Gastroesophageal sphincter (tissue), 4 donors: ENCODE measurements at regions not wholly inside any gene's neighbourhood (a gene's known extent, or its start where the extent isn't known, plus 50 kb on each side); places are given as distances from the start of the nearest gene placed in this dataset.

Experiments
- ATAC-seq: fragments of 150-250 bp; one replicate; pipeline ENCODE4 v1.9.1; 2016; ENCODE audit warnings: mild to moderate bottlenecking, moderate library complexity
- H3K27ac ChIP-seq, 4 donors: fragments of 200-600 bp; sonication (generic) in 3 of 4; 1 replicate in 3 of 4; 2 replicates in 1 of 4; pipeline ENCODE4 v1.5.1; 2016 to 2019
- H3K27me3 ChIP-seq: fragments of 200-600 bp; sonication (generic); one replicate; pipeline ENCODE4 v1.5.1; 2019
- H3K36me3 ChIP-seq, 2 donors: fragments of 200-600 bp; sonication (generic); one replicate each; pipeline ENCODE4 v1.5.1; 2019; ENCODE audit warnings: control low read depth in 1 of 2
- H3K4me1 ChIP-seq, 3 donors: fragments of 200-600 bp; sonication (generic); 1 replicate in 2 of 3; 2 replicates in 1 of 3; pipeline ENCODE4 v1.5.1; 2016 to 2019; ENCODE audit warnings: control low read depth in 2 of 3
- H3K4me3 ChIP-seq, 2 donors: fragments of 200-600 bp; sonication (generic); one replicate each; pipeline ENCODE4 v1.5.1; 2019; ENCODE audit warnings: mild to moderate bottlenecking in 1 of 2, moderate library complexity in 1 of 2
- H3K9me3 ChIP-seq, 3 donors: fragments of 200-600 bp; sonication (generic); one replicate each; pipeline ENCODE4 v1.5.1; 2017 to 2019; ENCODE audit warnings: control low read depth in 2 of 3
- EP300 ChIP-seq: sonication (generic); formaldehyde crosslinking; IDR thresholded peaks from one replicate; pipeline ENCODE4 v1.6.1; 2017; ENCODE audit warnings: antibody characterized with exemption, mild to moderate bottlenecking
- POLR2A ChIP-seq, 2 donors: fragments of 450-650 bp; IDR thresholded peaks; one replicate each; pipeline ENCODE4 v1.6.1; 2017; ENCODE audit warnings: antibody characterized with exemption in 2 of 2, mild to moderate bottlenecking in 2 of 2, moderate library complexity in 1 of 2
- POLR2AphosphoS5 ChIP-seq: sonication (generic); formaldehyde crosslinking; IDR thresholded peaks from one replicate; pipeline ENCODE4 v1.6.1; 2017; ENCODE audit warnings: antibody characterized with exemption
- WGBS, 2 donors: methylation state at CpG; one replicate each; pipeline ENCODE4 v1.1.5; 2018; ENCODE audit warnings: low coverage in 1 of 2; 5-methylcytosine and 5-hydroxymethylcytosine counted together
- TF ChIP-seq, protein P1 (sequence below), 4 experiments: fragments of 200-600 bp in 2 of 4; fragments of 450-650 bp in 2 of 4; sonication (generic) in 1 of 4; IDR thresholded peaks; one replicate each; pipeline ENCODE4 v1.5.1; 2017 to 2019; ENCODE audit warnings: antibody characterized with exemption in 4 of 4, mild to moderate bottlenecking in 2 of 4, moderate library complexity in 2 of 4

DNA sequence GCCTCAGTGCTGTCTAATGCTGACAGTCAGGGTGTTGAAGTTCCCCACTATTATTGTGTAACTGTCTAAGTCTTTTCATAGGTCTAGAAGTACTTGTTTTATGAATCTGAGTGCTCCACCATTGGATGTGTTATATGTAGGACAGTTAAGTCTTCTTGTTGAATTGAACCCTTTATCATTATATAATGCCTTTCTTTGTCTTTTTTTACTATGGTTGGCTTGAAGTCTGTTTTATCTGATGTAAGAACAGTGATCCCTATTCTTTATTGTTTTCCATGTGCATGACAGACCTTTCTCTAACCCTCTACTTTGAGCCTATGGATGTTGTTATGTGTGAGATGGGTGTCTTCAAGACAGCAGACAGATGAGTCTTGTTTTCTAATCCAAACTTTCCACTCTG lies 107.8 kb upstream of the C11orf58 start:
- no peak for ATAC-seq
- Histone ChIP-seq H3K9me3 (peaks cover 0 to 36% (median 0%) of the 10 kb centered on the region in 3 donors), H3K4me3 (no peak overlapping the region), H3K27ac (no peak overlapping the region), H3K36me3 (no peaks in the 10 kb centered on the region), H3K4me1 (no peaks in the 10 kb centered on the region), H3K27me3 (peaks cover 5% of the 10 kb centered on the region)
- TF ChIP-seq POLR2AphosphoS5 (no peak), EP300 (no peak), POLR2A (IDR thresholded peaks at IDR 0.05) (no peak)
- TF ChIP-seq, protein P1, sequence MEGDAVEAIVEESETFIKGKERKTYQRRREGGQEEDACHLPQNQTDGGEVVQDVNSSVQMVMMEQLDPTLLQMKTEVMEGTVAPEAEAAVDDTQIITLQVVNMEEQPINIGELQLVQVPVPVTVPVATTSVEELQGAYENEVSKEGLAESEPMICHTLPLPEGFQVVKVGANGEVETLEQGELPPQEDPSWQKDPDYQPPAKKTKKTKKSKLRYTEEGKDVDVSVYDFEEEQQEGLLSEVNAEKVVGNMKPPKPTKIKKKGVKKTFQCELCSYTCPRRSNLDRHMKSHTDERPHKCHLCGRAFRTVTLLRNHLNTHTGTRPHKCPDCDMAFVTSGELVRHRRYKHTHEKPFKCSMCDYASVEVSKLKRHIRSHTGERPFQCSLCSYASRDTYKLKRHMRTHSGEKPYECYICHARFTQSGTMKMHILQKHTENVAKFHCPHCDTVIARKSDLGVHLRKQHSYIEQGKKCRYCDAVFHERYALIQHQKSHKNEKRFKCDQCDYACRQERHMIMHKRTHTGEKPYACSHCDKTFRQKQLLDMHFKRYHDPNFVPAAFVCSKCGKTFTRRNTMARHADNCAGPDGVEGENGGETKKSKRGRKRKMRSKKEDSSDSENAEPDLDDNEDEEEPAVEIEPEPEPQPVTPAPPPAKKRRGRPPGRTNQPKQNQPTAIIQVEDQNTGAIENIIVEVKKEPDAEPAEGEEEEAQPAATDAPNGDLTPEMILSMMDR (IDR thresholded peaks at IDR 0.05): no peak

DNA sequence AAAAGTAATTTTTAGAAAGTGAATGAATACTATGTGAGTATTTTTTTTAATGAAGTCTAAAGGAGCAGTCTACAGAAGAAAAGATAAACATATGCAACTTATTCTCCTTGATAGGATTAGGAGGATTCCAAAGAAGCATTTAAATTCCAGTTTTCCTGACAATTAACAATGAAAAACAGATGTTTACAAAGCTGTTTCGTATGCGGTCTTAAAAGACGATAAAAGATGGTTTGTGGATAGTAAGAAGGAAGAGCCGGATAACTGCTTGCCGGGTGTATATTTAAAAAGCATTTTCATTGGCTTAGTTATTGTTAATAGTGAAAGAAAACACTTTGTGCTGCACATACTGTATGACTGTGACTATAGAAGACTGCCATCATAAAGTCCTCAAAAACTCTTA lies 120.0 kb upstream of the C11orf58 start:
- Histone ChIP-seq H3K4me1 (peaks cover 0 to 11% (median 6%) of the 10 kb centered on the region in 3 donors), H3K27me3 (peaks cover 57% of the 10 kb centered on the region), H3K27ac (no peak overlapping the region), H3K4me3 (no peak overlapping the region), H3K36me3 (no peaks in the 10 kb centered on the region), H3K9me3 (no peaks in the 10 kb centered on the region)
- ATAC-seq: no peak
- WGBS, 2 donors: 39 to 65% methylated on average over 5 of the region's 5 CpGs
- TF ChIP-seq, protein P1 (IDR thresholded peaks at IDR 0.05): no peak
- no peak for TF ChIP-seq POLR2AphosphoS5
- TF ChIP-seq POLR2A (IDR thresholded peaks at IDR 0.05): no peak
- TF ChIP-seq EP300: no peak

DNA sequence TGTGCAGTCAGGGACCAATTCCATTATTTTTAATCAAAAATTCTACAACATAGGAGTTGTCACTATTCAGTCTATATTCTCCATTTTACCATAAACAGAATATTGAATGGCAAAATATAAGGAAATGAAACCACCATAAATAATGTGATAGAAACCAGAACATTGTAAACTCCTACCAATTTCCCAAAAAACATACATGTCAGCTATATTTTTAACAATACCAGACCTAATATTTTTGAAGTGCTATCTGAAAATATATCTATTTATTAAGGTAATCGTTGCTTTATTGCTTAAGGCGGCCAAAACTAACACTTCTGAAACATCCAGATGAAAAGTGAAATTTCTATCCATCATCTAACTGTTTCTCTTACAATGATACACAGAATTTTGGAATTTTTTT lies 123.0 kb upstream of the C11orf58 start:
- WGBS, 2 donors: 59 to 97% methylated on average over 2 of the region's 2 CpGs
- peaks cover 87% of the 10 kb centered on the region for H3K27me3 ChIP-seq

DNA sequence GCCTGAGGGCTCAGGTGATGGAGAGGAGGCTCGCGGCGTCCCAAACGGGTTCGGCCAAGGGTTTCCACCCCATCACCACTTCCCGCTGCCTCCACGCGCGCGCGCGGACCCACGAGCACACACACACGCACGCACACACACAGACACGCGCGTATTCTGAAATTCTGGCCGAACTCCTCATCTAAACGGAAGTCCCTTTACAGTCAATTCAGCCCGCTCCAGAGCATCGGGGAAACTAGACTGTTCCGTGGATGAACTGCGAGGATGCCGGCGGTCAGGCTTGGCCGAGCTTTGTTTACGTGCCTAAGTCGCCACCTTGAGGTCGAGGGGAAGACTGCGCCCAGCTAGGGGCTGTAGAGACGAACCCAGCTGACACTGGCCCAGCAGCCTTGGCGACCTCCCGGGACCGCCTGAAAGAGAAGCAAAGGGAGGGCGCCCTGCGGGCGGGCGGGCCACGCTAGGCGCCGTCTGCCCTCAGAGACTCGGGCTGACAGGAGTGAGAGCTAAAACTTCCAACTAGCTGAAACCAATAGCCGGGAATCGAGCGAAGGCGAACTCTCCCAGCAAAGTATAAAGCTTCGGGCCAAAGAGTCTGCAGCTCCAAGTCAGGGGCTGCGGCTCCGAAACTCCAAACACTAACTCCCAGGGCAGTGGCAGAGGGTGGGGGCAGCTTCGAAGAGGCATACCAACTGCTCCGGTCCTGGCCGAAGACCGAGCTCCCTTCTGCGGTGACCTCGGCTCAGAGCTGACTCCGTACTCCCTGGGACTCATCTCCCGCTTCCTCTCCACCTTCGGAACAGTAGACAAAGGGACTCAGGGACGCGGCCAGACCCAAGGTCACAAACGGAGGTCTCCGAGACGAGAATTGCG lies 124.7 kb upstream of the C11orf58 start:
- ATAC-seq: peak; percentile 96

More for the DNA sequence above, 123.0 kb upstream of the C11orf58 start:
- no peaks in the 10 kb centered on the region for H3K9me3 ChIP-seq
- TF ChIP-seq EP300: no peak
- no peak for TF ChIP-seq POLR2AphosphoS5
- TF ChIP-seq, protein P1 (IDR thresholded peaks at IDR 0.05): no peak
- no peak for TF ChIP-seq POLR2A (IDR thresholded peaks at IDR 0.05)
- H3K36me3 ChIP-seq: no peaks in the 10 kb centered on the region
- ATAC-seq: no peak
- H3K4me1 ChIP-seq: peaks cover 0 to 22% (median 10%) of the 10 kb centered on the region in 3 donors
- no peak overlapping the region for H3K4me3 ChIP-seq
- no peak overlapping the region for H3K27ac ChIP-seq

More for the DNA sequence above, 124.7 kb upstream of the C11orf58 start:
- Histone ChIP-seq H3K4me3 (peak overlapping the region in 1 of 2 donors; percentile 48), H3K9me3 (no peaks in the 10 kb centered on the region), H3K27me3 (peaks cover 100% of the 10 kb centered on the region), H3K36me3 (no peaks in the 10 kb centered on the region), H3K27ac (peak overlapping the region in 2 of 4 donors; percentile 32 to 36), H3K4me1 (peaks cover 0 to 22% (median 10%) of the 10 kb centered on the region in 3 donors)
- 5 to 13% methylated on average over 13 to 33 of the region's 65 CpGs for WGBS, 2 donors
- TF ChIP-seq, protein P1 (IDR thresholded peaks at IDR 0.05): peak; percentile 65 to 93 (median 79)
- peak; percentile 23 for TF ChIP-seq POLR2AphosphoS5
- TF ChIP-seq EP300: no peak
- no peak for TF ChIP-seq POLR2A (IDR thresholded peaks at IDR 0.05)
